SIG-M5 (cell line): ENCODE measurements at regions not wholly inside any gene's neighbourhood (a gene's known extent, or its start where the extent isn't known, plus 50 kb on each side); places are given as distances from the start of the nearest gene placed in this dataset.
"Not testable (repeated sequence)": the region's sequence is repeated elsewhere in the genome, so short reads cannot be mapped to it uniquely, and the experiment has no call there.

ENCODE experiments used
- DNase-seq: peaks from one replicate; lab custom pipeline; 2025; lab: John Stamatoyannopoulos, UW

DNA sequence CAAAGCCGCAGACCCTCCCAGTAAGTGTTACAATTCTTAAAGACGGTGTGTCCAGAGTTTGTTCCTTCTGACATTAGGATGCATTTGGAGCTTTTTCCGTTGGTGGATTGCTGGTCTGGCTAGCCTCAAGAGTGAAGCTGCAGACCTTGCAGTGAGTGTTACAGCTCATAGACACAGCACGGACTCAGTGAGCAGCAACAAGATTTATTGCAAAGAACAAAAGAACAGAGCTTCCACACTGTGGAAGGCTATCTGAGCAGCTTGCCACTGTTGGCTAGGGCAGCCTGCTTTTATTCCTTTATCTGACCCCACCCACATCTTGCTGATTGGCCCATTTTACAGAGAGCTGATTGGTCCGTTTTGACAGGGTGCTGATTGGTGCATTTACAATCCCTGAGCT lies 242.8 kb upstream of the SGCG start:
- no peak for DNase-seq

DNA sequence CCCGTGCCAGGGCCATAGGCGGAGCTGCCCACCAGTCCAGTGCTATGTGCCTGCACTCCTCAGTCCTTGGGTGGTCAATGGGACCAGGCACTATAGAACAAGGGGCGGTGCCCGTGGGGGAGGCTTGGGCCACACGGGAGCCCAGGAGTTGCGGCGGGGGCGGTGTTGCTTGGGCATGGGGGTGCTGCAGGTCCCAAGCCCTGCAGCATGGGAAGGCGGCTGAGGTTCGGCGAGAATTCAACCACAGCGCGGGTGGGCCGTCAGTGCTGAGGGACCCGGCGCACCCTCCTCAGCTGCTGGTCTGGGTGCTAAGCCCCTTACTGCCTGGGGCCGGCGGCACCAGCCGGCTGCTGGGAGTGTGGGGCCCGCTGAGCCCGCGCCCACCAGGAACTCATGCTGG lies 242.2 kb upstream of the SGCG start:
- DNase-seq: no peak

DNA sequence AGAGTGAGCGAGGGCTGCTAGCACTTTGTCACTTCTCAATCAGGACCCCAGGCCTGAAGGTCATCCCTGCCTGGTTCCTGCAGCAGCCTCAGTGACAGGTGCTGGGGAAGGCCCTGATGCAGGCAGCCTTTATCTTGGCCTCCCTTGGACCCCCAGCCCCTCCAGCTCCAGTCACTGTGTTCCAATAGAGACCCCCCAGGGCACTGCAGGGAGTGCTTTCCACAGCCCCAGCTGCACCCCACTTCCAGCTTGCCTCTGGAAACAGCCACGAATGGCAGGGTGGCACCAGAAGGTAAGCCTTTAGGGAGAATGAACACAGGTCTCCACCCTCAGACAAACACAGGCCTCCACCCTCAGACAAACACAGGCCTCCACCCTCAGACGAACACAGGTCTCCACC lies 241.6 kb upstream of the SGCG start:
- no peak for DNase-seq

DNA sequence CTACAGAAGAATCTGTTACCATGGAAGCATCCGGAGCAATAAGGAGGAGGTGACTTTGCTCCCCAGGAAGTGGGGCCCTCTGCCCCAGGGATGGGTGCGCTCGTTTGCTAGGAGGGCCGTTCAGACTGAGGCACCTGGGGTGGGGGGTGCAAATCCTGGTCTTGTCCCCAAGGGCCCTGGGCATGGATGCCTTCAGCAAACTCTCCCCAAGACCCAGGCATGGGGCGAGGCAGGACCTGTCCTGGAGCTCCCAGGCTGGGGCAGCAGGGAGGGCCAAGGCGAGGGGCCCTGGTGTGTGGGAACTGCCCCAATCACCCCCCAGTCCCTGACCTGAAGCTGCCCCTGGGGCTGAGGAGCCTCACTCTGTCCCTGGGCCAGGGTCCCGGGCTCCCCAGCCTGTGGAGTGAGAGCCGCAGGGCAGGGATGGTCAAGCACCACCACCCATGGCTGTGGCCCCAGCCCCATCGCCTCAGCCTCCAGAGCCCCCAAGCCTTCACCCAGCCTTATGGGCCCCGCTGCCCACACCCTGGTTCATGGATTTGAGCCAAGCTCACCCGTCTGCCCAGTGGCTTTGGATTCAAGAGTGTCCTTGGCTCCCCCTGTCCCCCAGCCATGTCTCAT lies 240.6 kb upstream of the SGCG start:
- no peak for DNase-seq

GRCh38 chr13:22940736-22941135 lies 240.0 kb upstream of the SGCG start:
- no peak for DNase-seq

DNA sequence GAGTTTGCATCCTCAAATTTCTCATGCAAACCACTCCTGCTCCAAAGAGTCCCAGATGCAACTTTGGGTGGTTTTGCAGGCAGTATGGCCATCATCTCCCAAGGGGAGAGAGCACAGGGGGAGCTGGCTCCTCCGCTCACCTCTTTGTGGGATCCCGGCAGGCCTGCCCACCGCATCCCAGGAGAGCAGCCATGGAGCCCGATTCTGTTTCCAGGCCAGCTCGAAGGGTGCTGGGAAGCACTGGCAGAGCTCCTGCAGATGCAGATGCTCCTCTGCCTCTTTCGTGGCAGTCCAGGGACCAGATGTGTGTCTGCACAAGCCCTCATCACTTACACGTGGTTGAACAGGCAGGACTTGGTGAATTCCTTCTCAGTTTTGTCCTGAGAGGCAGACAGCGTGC lies 239.3 kb upstream of the SGCG start:
- DNase-seq: not testable (repeated sequence)

DNA sequence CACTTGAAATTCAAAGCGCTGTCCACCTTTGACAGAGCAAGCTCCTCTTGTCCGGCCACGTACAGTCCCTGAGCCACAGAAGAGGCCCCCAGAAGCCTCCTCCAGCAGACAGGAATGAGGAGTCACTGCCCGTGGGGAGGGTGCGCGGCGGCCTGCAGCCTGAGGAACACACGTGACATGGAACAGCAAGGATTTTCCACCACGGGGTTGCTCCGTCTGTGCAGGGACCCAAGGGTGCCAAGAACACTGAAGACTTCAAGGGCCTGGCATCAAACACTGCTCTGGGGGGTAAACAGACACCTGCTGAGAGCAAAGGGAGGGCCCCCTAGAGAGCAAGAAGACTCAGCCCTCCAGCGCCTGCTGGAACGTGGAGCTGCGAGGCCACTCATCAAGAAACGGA lies 237.9 kb upstream of the SGCG start:
- DNase-seq: not testable (repeated sequence)

DNA sequence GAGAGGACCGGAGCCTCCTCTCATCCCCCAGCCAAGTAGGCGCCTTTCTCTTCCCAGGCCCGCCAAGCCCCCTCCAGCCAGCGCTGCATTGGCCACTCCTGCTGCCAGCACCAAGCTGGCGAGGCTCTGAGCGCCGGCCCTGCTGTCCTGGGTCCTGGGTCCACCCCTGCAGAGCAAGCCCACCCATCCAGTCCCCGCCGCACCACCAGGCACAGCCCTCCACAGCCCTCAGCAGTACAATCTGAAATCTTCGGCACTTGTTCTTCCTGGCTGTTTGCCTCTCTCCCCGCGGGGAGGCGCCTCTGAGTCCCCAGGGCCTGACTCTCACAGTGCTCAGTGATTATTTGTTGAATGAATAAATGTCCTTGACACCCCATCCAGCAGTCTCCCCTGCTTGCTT lies 236.4 kb upstream of the SGCG start:
- DNase-seq: no peak

- no peak for DNase-seq
Measured at GRCh38 chr13:22945321-22946226, 235.2 kb upstream of the SGCG start.

- no peak for DNase-seq
Measured at GRCh38 chr13:22948421-22948820, 232.4 kb upstream of the SGCG start.

- not testable (repeated sequence) for DNase-seq
Measured at GRCh38 chr13:22952018-22952417, 228.8 kb upstream of the SGCG start.

DNA sequence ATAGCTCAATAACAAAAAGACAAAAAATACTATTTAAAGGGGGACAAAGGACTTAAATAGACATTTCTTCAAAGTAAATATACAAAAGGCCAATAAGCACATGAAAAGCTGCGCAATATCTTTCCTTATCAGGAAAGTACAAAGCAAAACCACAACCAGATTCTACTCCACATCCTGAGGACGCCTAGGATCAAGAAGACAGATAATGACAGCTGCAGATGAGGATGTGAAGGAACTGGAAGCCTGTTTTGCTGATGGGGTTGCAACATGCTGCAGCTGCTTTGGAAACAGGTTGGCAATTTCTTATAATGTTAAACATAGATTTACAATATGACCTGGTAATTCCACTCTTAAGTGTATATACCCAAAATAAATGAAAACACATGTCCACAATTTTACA lies 225.6 kb upstream of the SGCG start:
- not testable (repeated sequence) for DNase-seq

DNA sequence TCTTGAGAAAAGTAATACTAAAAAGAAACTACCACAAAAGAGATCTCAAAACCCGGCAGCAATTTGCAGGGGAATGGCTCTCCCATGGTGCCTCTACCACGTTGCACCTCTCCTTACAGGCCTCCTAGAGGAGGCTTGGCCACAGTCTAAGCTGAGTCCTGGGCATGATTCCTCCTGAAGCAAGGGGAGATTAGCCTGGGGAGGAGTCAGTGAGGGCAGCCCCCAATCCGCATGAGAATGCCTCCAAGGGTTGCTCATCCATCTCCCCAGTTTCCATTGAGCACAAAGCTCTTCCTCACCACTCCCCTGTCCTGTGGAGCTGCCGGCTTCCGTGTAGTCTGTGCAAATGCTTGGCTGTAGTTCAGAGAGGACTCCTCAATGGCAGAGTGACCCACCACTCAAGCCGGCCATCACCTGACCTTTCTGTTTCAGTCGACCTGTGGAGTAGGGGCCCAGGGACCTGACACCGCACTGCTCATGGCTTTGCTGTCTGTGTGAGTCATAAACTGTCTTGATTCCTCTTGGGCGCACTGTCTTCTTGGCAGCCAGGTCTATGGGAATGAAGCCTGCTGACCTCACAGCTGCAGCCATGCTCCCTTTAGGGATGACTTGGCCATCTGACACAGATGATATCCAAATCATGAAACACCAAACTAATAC lies 224.2 kb upstream of the SGCG start:
- not testable (repeated sequence) for DNase-seq

- DNase-seq: not testable (repeated sequence)
Measured at GRCh38 chr13:22959859-22960258, 220.9 kb upstream of the SGCG start.

DNA sequence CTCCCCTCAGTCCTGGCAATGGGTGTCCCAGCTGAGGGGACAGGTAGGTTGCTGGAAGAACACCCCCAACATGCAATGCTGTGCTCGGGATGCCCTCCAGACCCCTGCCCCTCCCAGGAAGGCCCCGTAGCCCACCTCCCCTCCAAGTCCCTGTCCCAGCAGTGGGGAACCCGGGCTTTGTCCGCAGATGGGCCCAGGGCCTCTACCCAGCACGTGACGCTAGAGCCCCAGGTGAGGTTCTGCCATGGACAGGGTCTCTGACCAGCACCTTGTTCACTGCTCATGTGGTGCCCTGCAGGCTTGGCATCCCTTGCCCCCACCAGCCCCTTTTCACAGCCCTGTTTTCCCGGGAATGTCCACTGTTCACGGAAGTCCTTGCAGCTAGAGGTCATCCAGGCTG lies 220.0 kb upstream of the SGCG start:
- no peak for DNase-seq

- not testable (repeated sequence) for DNase-seq
Measured at GRCh38 chr13:22961342-22961741, 219.4 kb upstream of the SGCG start.

DNA sequence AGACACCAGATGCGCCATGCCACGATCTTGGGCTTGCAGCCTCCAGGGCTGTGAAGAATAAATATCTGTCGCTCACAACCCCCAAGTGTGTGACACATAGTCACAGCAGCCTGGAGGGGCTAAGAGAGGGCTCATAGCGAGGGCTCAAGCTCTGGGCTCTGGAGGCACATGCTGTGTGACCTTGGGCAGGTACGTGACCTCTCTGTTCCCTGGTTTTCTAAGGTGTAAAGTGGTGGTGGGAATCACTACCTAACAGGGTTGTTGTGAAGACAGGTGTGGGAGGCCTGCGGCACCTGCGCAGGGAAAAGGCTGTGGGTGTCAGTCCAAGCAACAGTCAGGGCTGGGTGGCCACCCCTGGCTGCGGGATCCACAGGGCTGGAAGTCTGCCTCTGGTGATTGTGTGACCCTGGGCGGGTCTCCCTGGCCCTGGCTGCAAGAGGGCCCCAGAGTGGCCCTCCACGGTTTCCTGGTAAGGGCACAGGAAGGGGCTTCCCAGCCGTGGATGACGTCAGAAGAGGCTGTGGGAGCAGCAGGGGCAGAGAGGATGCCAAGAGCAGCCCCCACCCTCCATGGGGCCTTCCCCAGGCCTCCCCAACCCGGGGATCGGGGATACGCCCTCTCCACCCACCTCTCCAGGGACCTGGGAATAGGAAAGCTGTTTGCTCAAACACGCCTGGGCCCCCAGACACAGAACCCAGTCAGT lies 218.8 kb upstream of the SGCG start:
- no peak for DNase-seq

- DNase-seq: not testable (repeated sequence)
Measured at GRCh38 chr13:22963384-22964053, 217.3 kb upstream of the SGCG start.

GRCh38 chr13:22964245-22964966 lies 216.4 kb upstream of the SGCG start:
- DNase-seq: no peak

DNA sequence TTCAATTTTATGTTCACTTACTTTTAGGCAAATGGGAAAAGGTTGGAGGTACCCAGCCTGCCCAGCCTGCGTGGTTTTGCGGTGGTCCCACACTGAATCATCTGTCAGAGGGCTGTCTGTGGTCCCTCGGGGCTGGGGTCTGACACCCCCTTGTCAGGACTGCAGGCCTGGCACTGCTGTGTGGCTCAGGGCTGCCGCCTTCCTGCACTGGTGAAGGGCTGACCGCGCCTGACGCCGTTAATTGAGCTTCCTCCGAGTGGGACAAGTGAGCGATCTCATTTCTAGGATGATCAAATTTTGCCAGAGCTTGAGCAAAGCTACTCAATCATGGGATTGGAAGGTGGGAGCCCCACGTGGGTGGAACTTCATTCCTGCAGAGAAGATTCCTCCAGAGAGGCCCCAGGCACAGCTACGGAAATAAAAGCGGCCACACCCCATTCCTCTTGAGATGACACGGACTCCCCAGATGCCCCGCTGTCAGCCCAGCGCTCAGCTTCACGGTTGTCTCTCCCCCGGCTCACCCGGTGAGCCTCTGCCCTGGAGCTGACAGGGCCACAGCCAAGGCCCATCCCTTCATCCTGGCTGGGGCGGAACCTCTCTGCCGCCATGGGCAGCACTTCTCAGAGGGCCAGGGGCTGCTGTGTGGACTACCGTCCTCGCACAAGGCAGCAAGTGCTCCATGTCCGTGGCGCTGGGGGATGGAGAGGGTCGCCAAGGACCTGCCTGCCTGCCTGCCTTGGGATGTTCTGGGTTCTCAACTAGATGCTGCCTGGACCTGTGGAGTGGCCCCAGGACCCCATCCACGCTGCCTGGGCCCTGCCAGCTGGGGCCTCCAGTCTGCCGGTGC lies 215.5 kb upstream of the SGCG start:
- DNase-seq: not testable (repeated sequence)
